ENCODE measurements at regions not wholly inside any gene's neighbourhood (a gene's known extent, or its start where the extent isn't known, plus 50 kb on each side); places are given as distances from the start of the nearest gene placed in this dataset.

DNA sequence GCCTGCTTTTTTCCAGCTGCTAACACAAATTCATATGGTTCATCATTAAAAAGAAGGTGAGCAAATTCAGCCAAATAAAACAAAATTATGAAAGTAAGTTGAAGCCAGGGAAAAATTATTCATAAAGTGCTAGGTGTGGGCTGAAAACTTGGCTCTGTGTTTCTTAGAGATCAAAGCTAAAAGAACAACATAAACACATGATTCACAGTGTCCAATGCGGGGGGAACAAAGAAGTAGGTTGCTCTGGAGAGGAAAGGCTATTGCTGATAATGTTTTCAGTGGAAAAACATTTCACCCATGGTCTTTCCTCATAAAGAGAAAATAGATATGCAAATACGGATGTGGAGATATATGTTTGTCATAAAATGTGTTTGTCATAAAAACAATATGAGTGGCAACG lies 1691.5 kb upstream of the SLC10A2 start:
- Mint-ChIP-seq H3K27me3 (ENCODE audit: insufficient read depth) (no peaks in the 10 kb centered on the region), H3K9me3 (no peaks in the 10 kb centered on the region), H3K4me1 (no peaks in the 10 kb centered on the region), H3K27ac (no peak overlapping the region), H3K4me3 (no peak overlapping the region), H3K36me3 (ENCODE audit: low read depth) (no peaks in the 10 kb centered on the region)
- Histone ChIP-seq H3K9me3 (ENCODE audit: control insufficient read depth, low read length) (no peaks in the 10 kb centered on the region), H3K27ac (ENCODE audit: low read depth, low read length) (no peak overlapping the region), H3K4me3 (ENCODE audit: low read length) (no peak overlapping the region), H3K27me3 (ENCODE audit: control insufficient read depth, insufficient read depth, low read length, poor library complexity, severe bottlenecking) (no peaks in the 10 kb centered on the region), H3K36me3 (ENCODE audit: control insufficient read depth, insufficient read depth, low read length) (no peaks in the 10 kb centered on the region), H3K4me1 (ENCODE audit: control insufficient read depth, insufficient read depth, low read length) (no peaks in the 10 kb centered on the region), H3K9ac (ENCODE audit: extremely low read depth, low read length, poor library complexity, severe bottlenecking) (no peak overlapping the region)
- no peak for TF ChIP-seq CTCF (conservative IDR thresholded peaks at IDR 0.05)
- 89 to 100% methylated on average over 2 to 3 of the region's 3 CpGs for WGBS, 2 experiments (ENCODE audit: insufficient coverage in 1 of 2, insufficient read length in 1 of 2)
- no peak for DNase-seq

DNA sequence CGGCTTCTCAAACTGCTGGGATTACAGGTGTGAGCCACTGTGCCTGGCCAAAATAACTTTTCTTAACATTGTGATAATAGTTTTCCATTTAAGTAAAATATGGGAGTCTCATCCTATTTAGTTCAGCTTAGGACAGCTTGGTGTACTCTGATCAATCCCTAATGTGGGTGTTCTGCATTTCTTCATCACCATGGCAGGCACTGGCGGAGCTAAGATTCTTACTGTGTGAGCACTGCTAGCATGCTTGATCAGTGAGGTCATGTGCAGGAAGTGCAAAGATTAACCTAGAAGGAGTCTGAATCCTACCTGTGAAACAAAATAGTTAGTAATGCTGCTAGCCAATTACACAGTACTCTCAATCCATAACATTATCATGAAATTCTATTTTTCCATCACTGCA lies 1684.2 kb upstream of the SLC10A2 start:
- no peaks in the 10 kb centered on the region for H3K27me3 Mint-ChIP-seq (ENCODE audit: insufficient read depth)
- Histone ChIP-seq H3K9me3 (ENCODE audit: control insufficient read depth, low read length) (no peaks in the 10 kb centered on the region), H3K4me3 (ENCODE audit: low read length) (no peak overlapping the region), H3K27me3 (ENCODE audit: control insufficient read depth, insufficient read depth, low read length, poor library complexity, severe bottlenecking) (no peaks in the 10 kb centered on the region), H3K27ac (ENCODE audit: low read depth, low read length) (no peak overlapping the region), H3K36me3 (ENCODE audit: control insufficient read depth, insufficient read depth, low read length) (no peaks in the 10 kb centered on the region), H3K9ac (ENCODE audit: extremely low read depth, low read length, poor library complexity, severe bottlenecking) (no peak overlapping the region), H3K4me1 (ENCODE audit: control insufficient read depth, insufficient read depth, low read length) (no peaks in the 10 kb centered on the region)
- no peaks in the 10 kb centered on the region for H3K9me3 Mint-ChIP-seq
- no peaks in the 10 kb centered on the region for H3K36me3 Mint-ChIP-seq (ENCODE audit: low read depth)
- DNase-seq: no peak
- TF ChIP-seq CTCF (conservative IDR thresholded peaks at IDR 0.05): no peak
- 91% methylated on average over 2 of the region's 2 CpGs; no CpG with 5 or more reads in 1 of the 2 experiments for WGBS, 2 experiments (ENCODE audit: insufficient coverage in 1 of 2, insufficient read length in 1 of 2)
- H3K4me3 Mint-ChIP-seq: no peak overlapping the region
- H3K4me1 Mint-ChIP-seq: no peaks in the 10 kb centered on the region
- no peak overlapping the region for H3K27ac Mint-ChIP-seq

GRCh38 chr13:104740641-104741222 lies 1674.5 kb upstream of the SLC10A2 start:
- Histone ChIP-seq H3K27ac (ENCODE audit: low read depth, low read length) (no peak overlapping the region), H3K36me3 (ENCODE audit: control insufficient read depth, insufficient read depth, low read length) (no peaks in the 10 kb centered on the region), H3K4me1 (ENCODE audit: control insufficient read depth, insufficient read depth, low read length) (no peaks in the 10 kb centered on the region), H3K9me3 (ENCODE audit: control insufficient read depth, low read length) (no peaks in the 10 kb centered on the region), H3K9ac (ENCODE audit: extremely low read depth, low read length, poor library complexity, severe bottlenecking) (no peak overlapping the region), H3K4me3 (ENCODE audit: low read length) (no peak overlapping the region), H3K27me3 (ENCODE audit: control insufficient read depth, insufficient read depth, low read length, poor library complexity, severe bottlenecking) (peaks cover 15% of the 10 kb centered on the region)
- H3K27ac Mint-ChIP-seq: no peak overlapping the region
- no peaks in the 10 kb centered on the region for H3K27me3 Mint-ChIP-seq (ENCODE audit: insufficient read depth)
- no peaks in the 10 kb centered on the region for H3K36me3 Mint-ChIP-seq (ENCODE audit: low read depth)
- H3K9me3 Mint-ChIP-seq: no peaks in the 10 kb centered on the region
- 90 to 93% methylated on average over 5 to 7 of the region's 7 CpGs for WGBS, 2 experiments (ENCODE audit: insufficient coverage in 1 of 2, insufficient read length in 1 of 2)
- H3K4me3 Mint-ChIP-seq: no peak overlapping the region
- no peak for DNase-seq
- no peak for TF ChIP-seq CTCF (conservative IDR thresholded peaks at IDR 0.05)
- H3K4me1 Mint-ChIP-seq: no peaks in the 10 kb centered on the region

All from endodermal cell (in vitro differentiated cells).